DMS53 treated with DMSO at 0.1 percent for 48 hours (cell line): ENCODE measurements at regions not wholly inside any gene's neighbourhood (a gene's known extent, or its start where the extent isn't known, plus 50 kb on each side); places are given as distances from the start of the nearest gene placed in this dataset.

Experiments
- DNase-seq: peaks from one replicate; lab custom pipeline; 2025; ENCODE audit not compliant: unreplicated experiment; lab: John Stamatoyannopoulos, UW

GRCh38 chr9:13719446-13719845 is 440.0 kb upstream of the MPDZ start:
- no peak for DNase-seq

GRCh38 chr9:13718539-13718938 is 439.0 kb upstream of the MPDZ start:
- DNase-seq: no peak

GRCh38 chr9:13718086-13718485 is 438.6 kb upstream of the MPDZ start:
- no peak for DNase-seq

GRCh38 chr9:13717322-13718054 is 438.0 kb upstream of the MPDZ start:
- no peak for DNase-seq

- no peak for DNase-seq
Observed at GRCh38 chr9:13716601-13717321, 437.3 kb upstream of the MPDZ start.

GRCh38 chr9:13716090-13716489 is 436.6 kb upstream of the MPDZ start:
- no peak for DNase-seq

- DNase-seq: no peak
Observed at GRCh38 chr9:13715430-13715829, 435.9 kb upstream of the MPDZ start.

- no peak for DNase-seq
Observed at GRCh38 chr9:13707612-13708576, 428.4 kb upstream of the MPDZ start.

GRCh38 chr9:13705918-13706317 is 426.4 kb upstream of the MPDZ start:
- no peak for DNase-seq

GRCh38 chr9:13705373-13705772 is 425.9 kb upstream of the MPDZ start:
- no peak for DNase-seq

- no peak for DNase-seq
Observed at GRCh38 chr9:13690595-13690994, 411.1 kb upstream of the MPDZ start.

- DNase-seq: no peak
Observed at GRCh38 chr9:13689925-13690324, 410.4 kb upstream of the MPDZ start.

- DNase-seq: no peak
Observed at GRCh38 chr9:13688990-13689600, 409.6 kb upstream of the MPDZ start.

GRCh38 chr9:13688223-13688989 is 408.9 kb upstream of the MPDZ start:
- DNase-seq: no peak

- no peak for DNase-seq
Observed at GRCh38 chr9:13684656-13685055, 405.2 kb upstream of the MPDZ start.

GRCh38 chr9:13677801-13678200 is 398.3 kb upstream of the MPDZ start:
- no peak for DNase-seq

GRCh38 chr9:13675638-13676000 is 396.1 kb upstream of the MPDZ start:
- DNase-seq: no peak

GRCh38 chr9:13674926-13675637 is 395.6 kb upstream of the MPDZ start:
- DNase-seq: no peak

- no peak for DNase-seq
Observed at GRCh38 chr9:13673348-13673747, 393.9 kb upstream of the MPDZ start.
